ENCODE measurements at regions not wholly inside any gene's neighbourhood (a gene's known extent, or its start where the extent isn't known, plus 50 kb on each side); places are given as distances from the start of the nearest gene placed in this dataset.

GRCh38 chr12:123058481-123058880, 78.0 kb downstream of the ARL6IP4 start:
- no peak for TF ChIP-seq FOXP2 (optimal IDR thresholded peaks at IDR 0.05; ENCODE audit: borderline replicate concordance, extremely low read depth, extremely low read length, insufficient read depth)
- TF ChIP-seq SIN3A (IDR thresholded peaks at IDR 0.05; ENCODE audit: borderline replicate concordance, insufficient read depth, low read length), result no peak
- TF ChIP-seq POLR2AphosphoS5 (IDR thresholded peaks at IDR 0.05; ENCODE audit: low read depth, low read length), result no peak
- no peak for TF ChIP-seq REST (IDR thresholded peaks at IDR 0.05; ENCODE audit: insufficient read depth in 1 of 2, low read depth in 2 of 2, low read length in 2 of 2)
- no peak for TF ChIP-seq TAF1 (IDR thresholded peaks at IDR 0.05; ENCODE audit: borderline replicate concordance, insufficient read depth, low read length)

GRCh38 chr12:123057513-123058265, 77.2 kb downstream of the ARL6IP4 start:
- TF ChIP-seq TAF1 (IDR thresholded peaks at IDR 0.05; ENCODE audit: borderline replicate concordance, insufficient read depth, low read length), result no peak
- TF ChIP-seq FOXP2 (optimal IDR thresholded peaks at IDR 0.05; ENCODE audit: borderline replicate concordance, extremely low read depth, extremely low read length, insufficient read depth), result no peak
- no peak for TF ChIP-seq SIN3A (IDR thresholded peaks at IDR 0.05; ENCODE audit: borderline replicate concordance, insufficient read depth, low read length)
- TF ChIP-seq POLR2AphosphoS5 (IDR thresholded peaks at IDR 0.05; ENCODE audit: low read depth, low read length), result no peak
- TF ChIP-seq REST (IDR thresholded peaks at IDR 0.05; ENCODE audit: insufficient read depth in 1 of 2, low read depth in 2 of 2, low read length in 2 of 2), result no peak

- TF ChIP-seq SIN3A (IDR thresholded peaks at IDR 0.05; ENCODE audit: borderline replicate concordance, insufficient read depth, low read length), result no peak
- no peak for TF ChIP-seq POLR2AphosphoS5 (IDR thresholded peaks at IDR 0.05; ENCODE audit: low read depth, low read length)
- TF ChIP-seq TAF1 (IDR thresholded peaks at IDR 0.05; ENCODE audit: borderline replicate concordance, insufficient read depth, low read length), result no peak
- TF ChIP-seq REST (IDR thresholded peaks at IDR 0.05; ENCODE audit: insufficient read depth in 1 of 2, low read depth in 2 of 2, low read length in 2 of 2), result no peak
- TF ChIP-seq FOXP2 (optimal IDR thresholded peaks at IDR 0.05; ENCODE audit: borderline replicate concordance, extremely low read depth, extremely low read length, insufficient read depth), result no peak
Observed at GRCh38 chr12:123056709-123057108, 76.2 kb downstream of the ARL6IP4 start.

- TF ChIP-seq SIN3A (IDR thresholded peaks at IDR 0.05; ENCODE audit: borderline replicate concordance, insufficient read depth, low read length), result no peak
- TF ChIP-seq POLR2AphosphoS5 (IDR thresholded peaks at IDR 0.05; ENCODE audit: low read depth, low read length), result no peak
- no peak for TF ChIP-seq TAF1 (IDR thresholded peaks at IDR 0.05; ENCODE audit: borderline replicate concordance, insufficient read depth, low read length)
Observed at GRCh38 chr12:123056053-123056452, 75.6 kb downstream of the ARL6IP4 start.

- TF ChIP-seq FOXP2 (optimal IDR thresholded peaks at IDR 0.05; ENCODE audit: borderline replicate concordance, extremely low read depth, extremely low read length, insufficient read depth) (no peak), POLR2AphosphoS5 (IDR thresholded peaks at IDR 0.05; ENCODE audit: low read depth, low read length) (no peak), SIN3A (IDR thresholded peaks at IDR 0.05; ENCODE audit: borderline replicate concordance, insufficient read depth, low read length) (no peak), TAF1 (IDR thresholded peaks at IDR 0.05; ENCODE audit: borderline replicate concordance, insufficient read depth, low read length) (no peak), REST (IDR thresholded peaks at IDR 0.05; ENCODE audit: insufficient read depth in 1 of 2, low read depth in 2 of 2, low read length in 2 of 2) (no peak)
Observed at GRCh38 chr12:123055281-123055766, 74.8 kb downstream of the ARL6IP4 start.

Data from PFSK-1 (cell line).